Fibroblast of skin of right quadriceps (primary cell): ENCODE measurements at regions not wholly inside any gene's neighbourhood (a gene's known extent, or its start where the extent isn't known, plus 50 kb on each side); places are given as distances from the start of the nearest gene placed in this dataset.
"Not testable (repeated sequence)": the region's sequence is repeated elsewhere in the genome, so short reads cannot be mapped to it uniquely, and the experiment has no call there.

ENCODE experiments used
- DNase-seq: peaks from one replicate; pipeline ENCODE4 v3.0.0-alpha.2; 2013

DNA sequence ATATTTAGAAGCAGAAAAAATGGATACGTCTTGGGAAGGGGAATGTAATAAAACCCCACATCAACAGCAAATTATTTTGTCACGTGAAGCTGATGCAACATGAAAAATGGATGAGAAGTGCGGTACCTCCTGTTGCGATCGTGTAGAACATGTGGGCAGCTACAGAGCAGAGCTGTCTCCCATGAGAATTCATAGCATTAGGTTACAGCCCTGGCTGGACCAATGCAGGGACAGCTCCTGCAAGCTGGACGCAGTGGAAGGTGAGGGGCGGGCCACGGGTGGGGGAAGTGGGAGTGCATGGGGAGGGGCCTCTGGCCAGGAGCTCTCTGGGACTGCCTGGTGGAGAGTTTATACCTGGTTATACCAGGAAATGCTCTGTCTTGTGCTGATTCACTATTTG is 120.3 kb downstream of the GATA3 start:
- DNase-seq: no peak

DNA sequence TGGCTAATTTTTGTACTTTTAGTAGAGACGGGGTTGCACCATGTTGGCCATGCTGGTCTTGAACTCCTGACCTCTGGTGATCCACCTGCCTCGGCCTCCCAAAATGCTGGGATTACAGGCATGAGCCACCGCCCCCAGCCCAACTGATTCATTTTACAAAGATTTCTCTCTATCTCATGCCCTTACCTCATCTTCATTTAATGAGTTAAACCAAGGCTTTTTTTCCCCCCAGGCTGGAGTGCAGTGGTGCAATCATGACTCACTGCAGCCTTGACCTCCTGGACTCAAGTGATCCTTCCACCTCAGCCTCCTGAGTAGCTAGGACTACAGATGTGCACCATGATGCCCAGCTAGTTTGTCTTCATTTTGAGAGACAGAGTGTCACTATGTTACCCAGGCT is 123.0 kb downstream of the GATA3 start:
- DNase-seq: not testable (repeated sequence)

DNA sequence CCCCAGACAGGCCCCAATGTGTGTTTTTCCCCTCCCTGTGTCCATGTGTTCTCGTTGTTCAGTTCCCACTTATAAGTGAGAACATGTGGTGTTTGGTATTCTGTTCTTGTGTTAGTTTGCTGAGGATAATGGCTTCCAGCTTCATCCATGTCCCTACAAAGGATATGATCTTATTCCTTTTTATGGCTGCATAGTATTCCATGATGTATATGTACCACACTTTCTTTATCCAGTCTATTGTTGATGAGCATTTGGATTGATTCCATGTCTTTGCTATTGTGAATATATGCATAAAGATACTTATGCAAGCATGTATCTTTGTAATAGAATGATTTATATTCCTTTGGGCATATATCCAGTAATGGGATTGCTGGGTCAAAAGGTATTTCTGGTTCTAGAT is 125.3 kb downstream of the GATA3 start:
- DNase-seq: not testable (repeated sequence)

DNA sequence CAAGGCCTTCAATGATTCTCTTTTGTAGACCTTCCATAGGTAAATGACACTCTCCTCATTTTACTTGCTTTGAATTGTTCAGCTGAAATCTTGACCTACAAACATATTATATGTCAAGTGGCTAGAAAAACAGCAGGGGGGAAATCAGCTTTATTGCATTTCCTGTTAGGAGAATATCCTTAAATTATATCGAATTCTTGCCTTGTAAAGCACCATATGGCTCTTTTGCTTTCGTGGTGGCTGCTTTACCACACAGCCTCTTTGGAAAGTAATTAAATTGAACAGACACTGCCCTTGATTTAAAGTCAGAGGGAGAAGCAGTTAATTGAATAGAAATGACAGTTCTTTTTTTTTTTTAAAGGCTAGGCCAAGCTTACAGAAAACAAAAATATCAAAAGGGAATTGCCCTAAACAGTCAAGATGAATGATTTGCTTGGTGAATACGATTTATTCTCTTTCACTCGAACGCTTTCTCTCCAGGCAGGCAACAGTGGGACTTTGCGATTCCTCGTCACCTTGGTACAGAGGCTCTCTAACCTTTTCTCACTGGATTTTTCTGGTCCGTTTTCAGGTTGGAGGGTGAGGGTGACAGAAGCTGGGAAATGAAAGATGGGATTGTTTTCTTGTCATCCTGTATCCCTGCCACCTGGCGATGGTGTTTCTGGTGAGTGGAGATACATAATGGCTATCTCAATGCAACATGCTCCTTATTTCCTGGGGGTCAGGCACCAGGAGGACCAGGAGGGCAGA is 126.0 kb downstream of the GATA3 start:
- no peak for DNase-seq

DNA sequence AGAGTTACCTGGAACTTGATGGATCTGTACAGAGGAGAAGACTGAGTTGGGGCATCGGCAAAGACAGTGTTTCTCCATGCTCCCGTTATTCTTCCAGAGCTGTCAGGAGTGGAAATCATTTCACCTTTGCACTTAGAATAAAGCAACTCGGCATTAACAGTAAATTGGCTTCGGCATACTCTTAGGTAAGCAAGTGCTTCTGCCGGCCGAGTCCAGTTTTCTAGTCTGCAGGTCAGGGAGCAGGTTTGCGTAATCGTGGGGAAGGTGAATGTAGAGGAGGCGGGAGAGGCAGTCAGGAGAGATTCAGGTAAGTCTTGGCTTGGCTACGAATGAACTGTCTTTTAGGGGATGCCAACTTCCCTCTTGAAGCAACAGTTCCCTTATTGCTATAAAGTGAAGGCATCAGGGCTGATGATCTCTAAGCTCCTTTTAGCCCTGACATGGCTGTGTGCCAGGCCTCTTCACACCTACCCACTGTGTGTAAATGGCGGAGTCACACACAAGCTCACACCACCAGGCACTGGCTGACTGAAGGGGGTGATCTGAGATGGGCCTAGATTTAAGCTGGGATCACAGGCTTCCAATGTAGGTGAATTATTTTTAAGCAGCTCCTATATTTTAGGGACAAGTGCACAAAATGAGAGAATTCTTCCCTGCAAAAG is 127.1 kb downstream of the GATA3 start:
- no peak for DNase-seq

DNA sequence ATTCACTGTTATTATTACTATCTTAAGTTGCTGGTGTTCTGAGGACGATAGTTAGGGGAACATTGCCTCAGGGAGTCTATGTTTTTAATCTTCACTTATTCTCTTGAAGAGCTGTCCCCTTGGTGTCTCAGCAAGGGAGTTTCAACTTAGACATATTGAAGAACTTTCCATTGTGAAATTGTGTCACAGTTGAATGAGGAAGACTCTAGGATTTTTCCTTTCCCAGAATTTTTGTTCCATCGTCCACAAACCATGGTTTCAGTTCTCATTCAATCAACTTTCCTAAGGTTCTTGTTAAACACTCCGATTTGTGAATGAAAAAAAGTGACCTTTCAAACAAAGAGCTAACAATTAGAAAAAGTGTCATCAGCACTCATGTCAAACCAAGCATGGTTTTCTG is 128.3 kb downstream of the GATA3 start:
- DNase-seq: no peak

DNA sequence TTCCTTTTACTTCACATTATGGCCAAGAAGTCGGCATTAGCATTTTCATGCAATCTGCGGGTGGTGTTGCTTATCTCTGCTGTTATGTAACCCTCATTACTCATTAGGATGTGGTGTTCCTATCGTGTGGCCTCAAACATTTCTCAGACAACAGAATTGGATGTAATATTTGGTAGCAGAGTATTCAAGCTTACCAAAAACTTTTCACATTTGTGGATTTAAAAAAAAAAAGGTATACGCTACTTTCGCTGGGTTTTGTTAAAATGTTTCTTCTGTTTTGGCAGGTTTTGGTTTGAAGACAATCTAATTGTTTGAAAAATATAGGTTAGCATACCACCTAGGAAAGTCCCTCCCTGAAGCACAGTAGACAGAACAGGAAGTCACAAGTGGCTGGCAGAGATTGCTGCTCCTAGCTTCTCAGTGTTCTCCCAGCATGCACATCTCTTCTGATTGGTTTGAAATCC is 128.8 kb downstream of the GATA3 start:
- no peak for DNase-seq

DNA sequence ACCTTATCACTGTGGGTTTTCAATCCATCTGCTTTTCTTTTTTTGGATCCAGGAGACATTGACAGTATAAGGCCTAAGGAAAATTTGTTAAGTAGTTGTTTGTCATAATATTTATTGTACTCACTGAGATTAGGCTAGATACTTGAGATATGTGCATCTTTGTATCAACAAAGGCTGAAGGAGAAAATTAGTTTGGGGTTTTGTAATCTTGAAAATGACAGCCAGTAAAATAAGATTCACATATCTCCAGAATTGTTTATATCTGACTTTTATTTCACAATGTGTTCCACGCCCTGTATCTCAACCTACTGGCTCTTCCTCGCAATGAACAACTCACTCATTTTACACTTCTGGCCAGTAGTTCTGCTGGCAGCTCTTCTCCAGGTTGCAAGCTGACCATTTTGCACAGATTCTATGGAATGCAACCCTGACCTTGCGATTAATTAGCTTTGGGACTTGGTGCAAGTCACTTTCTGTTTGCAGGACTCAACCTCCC is 132.7 kb downstream of the GATA3 start:
- DNase-seq: no peak

DNA sequence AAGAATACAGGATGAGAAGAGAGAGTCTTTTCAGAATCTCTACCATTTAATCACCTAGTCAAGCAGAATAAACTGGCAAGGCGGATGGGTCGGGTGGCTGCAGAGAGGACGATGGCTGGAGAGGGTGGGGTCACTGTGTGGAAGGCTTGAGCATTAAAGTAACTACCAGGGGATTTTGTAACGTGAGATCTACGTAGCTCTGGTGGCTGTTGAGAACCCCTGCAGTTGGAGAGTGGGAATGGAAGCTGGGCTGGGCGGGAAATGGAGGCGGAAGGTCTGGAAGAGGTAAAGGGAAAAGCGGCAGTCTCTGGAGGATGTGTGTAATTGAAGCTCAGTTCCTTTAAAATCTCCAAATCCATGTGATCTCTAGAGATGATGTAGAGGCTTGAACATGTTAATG is 135.0 kb downstream of the GATA3 start:
- DNase-seq: no peak

DNA sequence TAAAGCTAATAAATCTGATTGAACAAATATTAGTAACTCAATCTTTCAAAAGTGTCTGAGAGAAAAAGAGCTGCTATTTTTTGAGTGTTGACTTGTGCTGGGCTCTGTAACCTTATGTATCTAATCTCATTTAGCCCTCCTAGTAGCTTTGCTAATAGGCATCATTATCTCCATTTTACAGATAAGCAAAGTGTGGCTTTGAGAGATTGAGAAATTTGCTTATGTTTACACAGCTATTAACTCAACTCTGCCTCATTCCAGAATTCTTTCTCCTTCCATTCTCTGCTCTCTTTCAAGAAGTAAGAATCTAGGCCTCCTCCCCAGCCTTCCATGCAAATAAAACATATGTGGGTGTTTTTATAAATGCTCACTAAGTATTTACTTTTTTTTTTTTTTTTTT is 137.8 kb downstream of the GATA3 start:
- no peak for DNase-seq

DNA sequence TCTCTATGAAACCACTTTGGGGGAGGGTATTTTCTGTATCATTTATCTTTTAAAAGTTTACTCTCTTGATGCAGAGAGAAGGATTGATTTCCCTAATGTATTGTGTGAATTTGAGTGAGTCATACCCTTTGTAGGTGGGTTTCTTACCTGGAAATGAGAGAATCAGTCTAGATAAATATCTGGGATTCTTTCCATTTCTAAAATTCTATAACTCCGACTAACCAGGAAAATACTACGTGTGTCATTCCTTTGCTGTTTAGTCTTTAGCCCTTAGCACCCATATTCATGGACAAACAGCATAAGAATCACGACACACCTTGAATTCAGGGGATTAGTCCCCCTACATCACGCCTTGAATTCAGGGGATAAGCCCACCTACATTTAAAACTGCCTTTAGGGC is 139.1 kb downstream of the GATA3 start:
- no peak for DNase-seq

DNA sequence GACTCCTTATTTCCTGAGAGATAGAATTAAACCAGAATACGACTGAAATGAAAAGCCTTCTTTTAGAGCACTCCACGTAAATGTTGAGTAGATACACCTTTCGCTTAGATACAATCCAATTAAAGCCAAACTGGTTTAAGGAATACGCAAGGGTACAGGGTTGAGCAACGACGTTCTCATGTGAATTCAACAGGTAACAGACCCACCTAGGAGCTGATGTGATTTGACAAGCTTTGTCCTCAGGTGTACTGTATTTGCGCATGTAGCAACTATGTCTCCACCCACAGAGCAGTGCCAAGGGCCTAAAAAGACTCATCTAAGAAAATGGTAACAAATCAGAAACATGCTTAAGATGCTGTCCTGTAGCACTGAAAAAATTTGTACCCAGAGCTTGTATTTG is 139.6 kb downstream of the GATA3 start:
- DNase-seq: no peak

DNA sequence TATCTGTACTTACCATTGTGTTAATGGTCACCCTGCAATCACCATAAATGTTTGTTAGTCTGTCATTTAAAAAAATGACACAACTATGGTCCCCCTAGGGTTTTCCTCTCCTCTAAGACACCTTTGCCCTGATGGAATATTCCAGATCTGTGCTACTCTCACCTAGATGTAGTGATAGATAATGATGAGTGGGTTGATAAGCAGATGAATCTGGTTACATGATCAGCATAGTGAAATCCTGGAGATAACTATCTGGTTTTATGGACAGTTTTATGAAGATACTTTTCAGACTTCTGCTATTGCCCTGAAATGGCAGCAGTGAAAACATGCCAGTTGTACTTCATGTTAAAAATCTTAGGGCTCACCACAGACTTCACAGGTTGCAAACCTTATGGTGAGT is 152.4 kb downstream of the GATA3 start:
- DNase-seq: no peak

DNA sequence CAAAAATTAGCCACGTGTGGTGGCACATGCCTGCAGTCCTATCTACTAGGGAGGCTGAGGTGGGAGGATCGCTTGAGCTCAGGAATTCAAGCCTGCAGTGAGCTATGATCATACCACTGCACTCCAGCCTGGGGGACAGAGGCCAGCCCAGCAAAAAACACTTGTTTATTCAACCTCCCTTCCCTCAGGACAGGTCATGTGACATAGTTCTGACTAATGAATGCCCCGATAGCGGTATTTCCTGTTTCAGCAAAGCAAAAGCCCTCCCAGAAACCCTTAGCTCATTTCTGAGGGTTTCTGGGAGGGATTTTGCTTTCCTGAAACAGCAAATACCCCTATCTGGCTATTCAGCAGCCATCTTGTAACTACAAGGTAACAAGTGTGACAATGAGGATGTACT is 157.1 kb downstream of the GATA3 start:
- no peak for DNase-seq

DNA sequence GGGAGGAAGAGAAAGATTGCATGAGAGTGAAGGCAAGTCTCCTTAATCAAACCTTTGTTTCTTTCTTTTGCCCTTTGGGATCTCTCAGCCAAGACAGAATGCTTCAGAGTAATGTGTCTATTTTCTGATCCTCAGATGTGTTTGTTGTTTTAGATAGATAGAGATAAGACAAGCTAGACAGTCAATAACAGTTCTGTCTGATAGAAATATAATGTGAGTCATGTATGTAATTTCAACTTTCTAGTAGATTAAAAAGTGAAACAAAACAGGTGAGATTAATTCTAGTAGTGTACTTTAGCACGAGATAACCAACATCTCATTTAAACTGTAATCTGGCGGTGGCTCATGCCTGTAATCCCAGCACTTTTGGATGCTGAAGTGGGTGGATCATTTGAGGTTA is 159.2 kb downstream of the GATA3 start:
- DNase-seq: no peak

DNA sequence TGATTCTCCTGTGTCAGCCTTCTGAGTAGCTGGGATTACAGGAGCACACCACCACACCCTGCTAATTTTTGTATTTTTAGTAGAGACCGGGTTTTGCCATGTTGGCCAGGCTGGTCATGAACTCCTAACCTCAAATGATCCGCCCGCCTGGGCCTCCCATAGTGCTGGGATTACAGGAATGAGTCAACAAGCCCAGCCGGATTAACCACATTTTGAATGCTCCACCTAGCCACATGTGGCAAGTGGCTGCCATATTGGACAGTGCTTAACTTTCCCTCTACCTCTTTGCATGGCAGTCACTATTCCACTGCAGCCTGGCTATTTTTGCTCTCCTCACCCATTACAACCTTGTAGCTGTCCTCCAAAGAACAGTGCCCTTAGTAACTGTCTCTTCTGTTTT is 160.1 kb downstream of the GATA3 start:
- DNase-seq: no peak

DNA sequence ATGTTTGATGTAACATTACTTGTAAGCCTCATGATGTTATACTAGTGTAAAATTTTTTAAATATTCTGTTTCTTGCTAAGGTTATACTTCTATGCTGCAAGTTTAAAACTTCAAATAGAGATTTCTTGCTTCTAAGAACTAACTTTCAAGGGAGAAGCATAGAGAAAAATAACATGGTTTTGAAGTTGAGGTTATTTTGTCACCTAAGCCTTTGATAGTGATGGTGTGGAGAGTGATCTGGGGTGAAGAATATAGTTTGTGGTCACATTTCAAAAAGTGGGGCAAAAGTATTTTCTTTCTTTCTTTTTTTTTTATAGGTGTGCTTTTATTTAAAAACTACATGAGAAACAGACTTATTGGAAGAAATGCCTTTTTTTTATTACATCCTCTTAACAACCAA is 162.4 kb downstream of the GATA3 start:
- DNase-seq: no peak

DNA sequence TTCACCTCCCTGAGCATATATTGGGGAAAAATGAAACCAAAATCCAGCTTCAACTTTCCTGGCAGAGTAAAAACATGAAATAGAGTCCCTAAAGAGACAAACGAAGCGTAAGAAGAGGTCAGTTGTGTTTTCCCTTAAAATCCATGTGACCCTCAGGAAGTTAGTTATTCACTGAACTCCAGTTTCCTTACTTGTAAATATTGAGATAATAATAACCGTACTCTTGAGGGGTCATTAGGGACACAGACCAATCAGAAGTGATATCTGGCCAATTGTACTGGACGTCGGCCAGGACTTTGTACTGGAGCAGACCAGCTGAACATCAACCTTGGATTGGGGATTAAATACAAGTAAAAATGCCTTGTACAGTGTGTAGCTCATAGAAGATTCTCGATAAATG is 167.0 kb downstream of the GATA3 start:
- no peak for DNase-seq

DNA sequence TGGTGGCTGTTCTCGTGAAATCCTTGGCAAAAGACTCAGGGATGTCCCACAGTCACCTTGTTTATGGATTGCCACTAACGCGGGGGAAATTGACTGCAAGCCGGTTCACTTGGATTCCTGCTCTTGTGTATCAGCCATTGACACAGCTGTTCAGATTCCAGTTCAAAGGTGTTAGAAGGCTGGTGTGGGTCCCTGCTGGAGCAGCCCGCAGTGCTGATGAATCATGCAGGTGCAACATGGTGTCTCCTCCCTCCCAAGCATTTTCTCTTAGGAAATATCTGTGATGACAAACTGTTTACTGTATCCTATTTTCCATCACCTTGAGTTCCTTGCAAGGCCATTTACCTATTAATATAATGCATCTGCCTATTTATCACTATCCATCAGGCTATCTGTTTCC is 170.1 kb downstream of the GATA3 start:
- no peak for DNase-seq

DNA sequence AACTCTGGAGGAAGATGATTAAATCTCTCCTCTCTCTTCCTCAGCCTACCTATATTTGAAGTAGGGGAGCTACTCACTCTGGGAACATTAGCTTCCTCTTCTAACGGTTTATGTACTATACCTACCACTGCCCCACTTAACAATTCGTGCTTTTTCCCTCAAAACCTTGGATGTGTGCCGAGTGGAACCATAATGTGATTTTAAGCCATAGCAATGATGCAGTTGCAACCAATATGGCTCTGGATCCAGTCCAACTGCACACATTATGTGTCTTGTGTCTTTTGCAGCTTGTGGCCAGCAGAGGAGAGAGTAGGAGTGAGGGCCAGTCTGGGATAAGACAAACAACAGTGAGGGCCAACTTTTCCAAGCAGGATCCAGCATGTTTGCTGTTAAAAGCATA is 170.7 kb downstream of the GATA3 start:
- no peak for DNase-seq

DNA sequence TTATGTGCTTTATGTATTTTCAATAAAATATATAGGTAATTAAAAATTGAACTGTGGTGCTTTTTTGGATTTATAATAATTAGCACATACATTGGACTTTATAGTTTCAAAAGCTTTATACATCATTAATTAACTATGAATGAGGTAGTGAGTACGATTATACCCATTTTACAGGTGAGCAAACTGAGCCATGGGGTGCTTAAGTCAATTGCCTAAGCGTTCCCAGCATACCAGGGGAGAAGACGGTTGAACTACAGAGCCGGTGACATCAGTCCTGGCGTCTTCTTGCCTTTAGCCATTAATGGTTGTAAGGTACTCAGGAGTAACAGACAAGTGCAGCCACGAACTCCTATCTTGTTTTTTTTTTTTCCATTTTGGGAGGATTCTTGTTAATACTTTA is 172.8 kb downstream of the GATA3 start:
- no peak for DNase-seq

DNA sequence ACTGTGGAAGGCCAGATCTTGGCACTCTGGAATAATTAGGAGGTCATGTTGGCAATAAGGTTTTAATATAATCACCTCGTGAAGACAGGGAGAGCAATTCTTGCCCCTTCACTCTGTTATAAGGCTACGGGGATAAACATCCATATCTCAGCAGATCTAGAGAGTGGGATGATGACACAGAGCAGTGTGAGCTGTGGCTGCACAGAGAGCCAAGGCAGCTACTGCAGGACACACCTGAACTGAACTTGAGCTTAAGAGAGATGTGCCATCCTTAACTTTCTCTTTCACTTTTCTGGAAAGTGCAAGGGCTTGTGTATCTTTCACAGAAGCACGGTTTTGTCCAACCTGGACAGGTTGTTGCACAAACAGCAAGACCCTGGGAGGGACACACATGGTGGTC is 174.7 kb downstream of the GATA3 start:
- no peak for DNase-seq

DNA sequence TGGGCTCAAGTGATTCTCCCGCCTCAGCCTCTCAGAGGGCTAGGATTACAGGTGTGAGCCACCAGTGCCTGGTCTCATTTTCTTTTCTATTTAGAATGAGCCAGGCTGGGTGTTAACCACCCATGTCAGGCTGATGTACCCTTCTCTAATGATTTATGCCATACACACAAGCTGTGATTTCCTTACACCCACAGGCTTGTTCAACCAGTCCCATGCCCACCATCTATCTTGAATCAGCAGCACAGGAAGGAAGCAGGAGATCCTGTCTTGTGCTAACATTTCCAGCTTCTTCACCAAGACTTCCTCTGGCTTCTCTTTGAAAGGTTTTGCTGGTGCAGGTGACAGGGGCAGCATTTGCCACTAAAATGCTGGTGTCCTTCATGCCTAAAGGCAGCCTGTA is 176.4 kb downstream of the GATA3 start:
- no peak for DNase-seq

DNA sequence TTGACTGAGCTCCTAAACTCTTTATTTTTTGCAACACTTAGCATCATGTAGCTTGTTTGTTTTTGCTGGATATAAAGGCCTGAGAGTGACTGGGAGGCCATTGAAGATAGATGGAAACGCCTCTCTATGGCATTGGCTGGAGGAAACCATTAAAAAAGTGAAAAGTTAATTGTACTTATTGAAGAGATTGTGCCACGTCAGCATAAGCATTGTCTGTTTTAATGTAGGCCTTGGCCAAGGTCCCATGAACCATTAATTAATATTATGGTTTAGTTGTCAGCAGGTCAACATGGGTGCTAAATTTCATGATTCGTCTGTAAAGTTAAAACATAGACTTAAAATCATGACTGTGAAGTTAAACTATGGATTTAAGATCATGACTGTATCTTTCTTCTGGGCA is 178.6 kb downstream of the GATA3 start:
- no peak for DNase-seq

DNA sequence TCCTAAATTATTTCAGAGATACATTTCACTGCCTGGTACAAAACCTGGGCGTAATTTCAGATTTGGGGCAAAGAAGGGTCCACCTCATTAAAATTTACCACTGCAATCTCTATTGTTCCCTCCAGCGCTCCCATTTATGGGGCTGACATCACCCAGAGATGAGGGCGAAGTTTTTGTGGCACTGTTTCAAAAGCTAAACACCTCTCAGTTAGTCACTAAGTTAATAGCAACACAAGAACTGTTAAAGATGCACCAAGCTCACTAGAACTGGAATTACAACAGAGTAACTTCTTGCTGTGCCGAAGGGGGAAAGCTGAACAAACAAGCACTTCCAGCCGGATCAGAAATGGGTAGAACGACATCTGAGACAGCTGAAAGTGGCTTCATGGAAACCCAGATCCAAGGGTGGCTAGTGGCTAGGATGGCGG is 179.4 kb downstream of the GATA3 start:
- DNase-seq: no peak
